HG03103 (cell line): ENCODE measurements at regions not wholly inside any gene's neighbourhood (a gene's known extent, or its start where the extent isn't known, plus 50 kb on each side); places are given as distances from the start of the nearest gene placed in this dataset.
"Not testable (repeated sequence)": the region's sequence is repeated elsewhere in the genome, so short reads cannot be mapped to it uniquely, and the experiment has no call there.

ENCODE experiments used
- ATAC-seq: cut with Tn5 transposase; IDR thresholded peaks from one replicate; pipeline ENCODE4 v1.9.1; 2021; ENCODE audit warnings: low read depth; ENCODE audit not compliant: unreplicated experiment

DNA sequence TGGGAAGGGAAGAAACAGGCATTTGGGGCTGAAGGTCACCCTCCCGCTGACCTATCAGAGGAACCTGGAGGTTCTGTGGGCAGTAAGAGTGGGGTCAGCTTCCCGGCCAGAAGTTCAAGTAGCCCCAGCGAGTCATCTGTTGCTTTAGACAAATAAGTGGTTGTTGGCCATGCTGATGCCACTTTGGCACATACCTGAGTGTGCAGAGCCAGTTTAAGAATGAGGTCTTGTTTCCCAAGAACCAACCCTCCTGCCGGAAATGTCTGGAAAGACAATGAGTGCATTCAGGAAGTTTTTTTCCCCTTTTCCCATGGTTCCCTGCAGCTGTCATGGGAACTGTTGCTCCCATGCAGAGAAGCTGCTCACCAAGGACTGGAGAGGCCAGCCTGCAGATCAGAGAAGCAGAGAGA is 166.7 kb downstream of the ZNF621 start:
- ATAC-seq = no peak

DNA sequence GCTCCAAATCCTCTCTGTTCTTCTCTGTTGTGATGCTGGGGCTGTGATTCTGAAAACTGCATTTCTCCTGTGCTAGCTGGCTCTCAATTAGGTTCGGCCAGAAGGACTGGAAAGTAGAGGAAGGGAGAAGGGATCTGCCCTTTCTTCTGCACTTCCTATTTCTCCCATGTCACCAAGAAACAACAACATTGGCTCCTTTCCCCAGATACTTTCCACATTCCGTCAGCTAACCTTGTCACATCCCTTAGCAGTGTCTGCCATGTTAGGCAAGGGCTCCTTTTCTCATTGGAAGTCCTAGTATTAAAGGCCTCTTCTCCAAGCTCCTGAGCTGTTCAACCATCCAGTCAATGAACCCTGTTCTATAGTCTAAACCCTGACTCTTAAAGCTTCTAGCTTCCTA is 171.1 kb downstream of the ZNF621 start:
- no peak for ATAC-seq

DNA sequence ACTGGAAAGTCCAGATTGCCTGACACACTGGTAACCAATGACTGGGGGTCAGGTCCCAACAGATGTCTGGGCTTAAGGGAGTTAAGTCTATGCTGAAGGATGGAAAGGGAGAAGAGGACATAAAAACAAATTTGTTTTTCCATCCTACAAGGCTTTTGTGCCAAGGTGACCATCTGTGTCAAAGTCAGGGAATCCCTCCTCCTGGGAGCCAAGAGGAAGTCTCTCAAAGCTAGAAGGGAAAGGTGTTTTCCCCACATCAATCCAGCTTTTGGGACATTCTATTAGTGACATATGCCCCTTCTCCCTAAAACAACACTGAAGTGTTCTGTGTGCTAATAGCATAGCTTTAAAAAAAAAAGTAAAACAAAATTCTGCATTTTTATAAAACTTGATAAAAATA is 173.9 kb downstream of the ZNF621 start:
- ATAC-seq = not testable (repeated sequence)

DNA sequence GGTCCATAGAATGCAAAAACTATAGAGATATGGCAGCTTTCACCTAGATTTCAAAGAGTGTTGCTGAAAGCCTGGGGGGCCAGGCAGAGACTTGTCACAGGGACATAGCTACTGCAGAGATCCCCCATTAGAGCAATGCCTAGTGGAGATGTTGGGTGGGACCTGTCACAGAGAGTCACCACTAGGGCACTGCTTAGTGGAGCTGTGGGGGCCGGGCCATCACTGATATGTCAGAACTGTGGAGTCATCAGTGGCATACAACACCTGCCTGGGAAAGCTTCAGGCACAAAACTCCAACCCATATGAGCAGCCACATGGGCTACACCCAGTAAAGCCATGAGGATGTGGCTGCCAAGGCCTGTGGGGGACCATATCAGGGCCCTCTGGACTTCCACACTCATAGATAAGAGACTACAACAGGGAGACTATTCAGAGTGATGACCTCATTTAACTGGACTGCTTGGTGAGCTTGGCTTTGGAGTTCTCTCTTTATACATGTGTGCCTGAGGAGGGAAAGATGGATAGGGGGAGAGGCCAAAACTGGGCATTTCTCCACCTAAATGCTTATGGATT is 176.3 kb downstream of the ZNF621 start:
- no peak for ATAC-seq

DNA sequence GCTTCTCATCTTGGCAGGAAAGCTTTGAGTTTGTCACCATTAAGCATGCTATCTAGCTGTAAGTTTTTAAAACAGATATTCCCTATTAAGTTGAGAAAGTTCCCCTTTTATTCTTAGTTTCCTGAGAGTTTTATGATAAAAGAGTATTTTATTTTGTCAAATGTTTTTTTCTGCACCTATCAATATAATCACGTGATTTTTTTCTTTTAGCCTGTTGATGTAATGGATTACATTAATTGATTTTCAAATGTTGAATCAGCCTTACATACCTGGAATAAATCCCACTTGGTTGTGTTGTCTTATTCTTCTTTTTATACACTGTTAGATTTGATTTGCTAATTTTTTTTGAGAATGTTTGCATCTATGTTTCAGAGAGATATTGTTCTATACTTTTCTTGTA is 179.5 kb downstream of the ZNF621 start:
- no peak for ATAC-seq

DNA sequence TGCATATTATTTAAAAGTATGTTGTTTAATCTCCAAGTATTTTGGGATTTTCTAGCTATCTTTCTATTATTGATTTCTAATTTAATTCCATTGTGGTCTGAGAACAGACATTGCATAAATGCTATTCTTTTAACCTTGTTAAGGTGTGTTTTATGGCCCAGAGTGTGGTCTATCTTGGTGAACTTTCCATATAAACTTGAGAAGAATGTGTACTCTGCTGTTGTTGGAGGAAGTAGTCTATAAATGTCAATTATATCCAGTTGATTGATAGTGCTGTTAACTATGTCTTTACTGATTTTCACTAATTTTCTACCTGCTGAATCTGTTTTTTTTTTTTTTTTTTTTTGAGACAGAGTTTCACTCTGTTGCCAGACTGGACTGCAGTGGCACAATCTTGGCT is 180.9 kb downstream of the ZNF621 start:
- ATAC-seq = no peak

DNA sequence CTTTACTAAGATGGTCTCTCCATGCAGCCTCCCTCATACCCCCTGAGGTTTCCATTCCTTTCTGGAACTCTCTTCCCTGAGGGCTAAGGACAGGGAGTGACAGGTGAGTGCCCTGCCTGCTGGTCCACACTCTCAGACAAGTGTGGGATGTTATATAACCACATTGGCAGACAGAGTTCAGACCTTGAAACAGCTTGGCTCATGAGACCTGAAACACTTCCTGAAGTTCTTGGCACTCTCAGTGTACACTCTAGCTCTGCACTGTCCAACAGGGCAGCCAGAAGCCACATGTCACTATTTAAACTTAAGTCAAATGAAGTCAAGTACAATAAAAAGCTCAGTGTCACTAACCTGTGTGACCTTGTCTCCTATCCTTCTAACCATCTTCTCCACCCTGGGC is 188.5 kb downstream of the ZNF621 start:
- no peak for ATAC-seq

DNA sequence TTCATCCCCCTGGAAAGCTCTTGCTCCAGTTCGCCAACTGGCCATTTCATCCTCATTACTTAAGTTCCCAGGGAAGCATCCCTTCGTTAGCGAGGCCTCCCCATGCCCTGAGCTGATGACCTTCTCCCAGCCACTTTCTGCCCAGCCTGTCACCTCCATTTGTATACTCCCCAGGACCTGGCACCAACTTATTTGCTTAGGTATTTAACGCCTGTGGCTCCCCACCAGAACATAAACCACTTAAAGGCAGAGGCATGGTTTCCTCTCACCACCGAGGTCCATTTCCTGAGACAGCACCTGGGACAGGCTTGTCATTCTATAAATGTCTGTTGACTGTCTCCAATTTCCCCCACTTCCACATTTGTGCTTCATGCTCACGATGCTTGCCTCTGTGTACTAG is 189.0 kb downstream of the ZNF621 start:
- ATAC-seq = no peak

DNA sequence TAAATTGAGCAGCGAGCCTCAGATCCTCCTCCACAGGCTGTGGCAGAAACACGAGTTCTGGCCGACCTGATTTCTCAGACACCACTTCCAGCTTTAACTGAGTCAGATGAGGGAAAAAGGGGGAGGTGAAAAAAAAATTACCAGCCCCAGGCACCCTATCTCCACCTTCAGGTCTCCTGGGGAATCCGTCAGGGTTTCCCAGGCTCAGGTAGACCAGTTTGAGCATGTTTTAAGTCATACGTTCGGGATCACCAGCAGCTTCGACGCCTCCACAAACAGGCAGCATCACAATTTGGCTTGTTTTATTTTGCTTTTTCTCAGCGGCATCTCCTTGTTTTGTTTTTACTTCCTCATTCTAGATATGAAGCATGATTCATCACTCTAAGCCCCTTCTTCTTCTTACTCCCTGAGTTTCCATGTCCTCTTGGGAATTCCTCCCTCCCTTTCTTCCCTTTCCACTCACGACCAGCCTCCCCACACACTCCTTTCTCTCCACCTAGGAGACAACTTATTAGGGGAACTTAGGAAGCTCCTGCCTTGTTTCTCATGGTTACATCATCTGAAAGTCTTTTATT is 190.1 kb downstream of the ZNF621 start:
- ATAC-seq = no peak

DNA sequence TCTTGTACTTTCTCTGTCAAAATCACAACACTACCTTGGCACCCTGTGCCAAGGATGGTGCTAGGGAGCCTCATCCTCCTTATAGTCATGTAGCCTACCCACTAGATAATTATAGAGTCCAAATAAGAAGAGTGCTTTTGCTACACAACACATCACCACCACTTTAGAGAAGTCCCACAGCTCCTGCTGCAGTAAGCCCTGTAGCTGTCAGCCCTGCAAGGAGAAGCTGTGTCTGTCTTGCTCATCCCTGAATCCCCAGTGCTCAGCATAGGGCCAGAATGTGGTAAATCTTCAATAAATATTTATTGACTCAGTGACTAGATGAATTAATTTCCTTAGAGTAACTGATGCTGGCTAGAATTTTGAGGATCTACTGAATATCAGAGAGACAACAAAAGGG is 190.8 kb downstream of the ZNF621 start:
- no peak for ATAC-seq

DNA sequence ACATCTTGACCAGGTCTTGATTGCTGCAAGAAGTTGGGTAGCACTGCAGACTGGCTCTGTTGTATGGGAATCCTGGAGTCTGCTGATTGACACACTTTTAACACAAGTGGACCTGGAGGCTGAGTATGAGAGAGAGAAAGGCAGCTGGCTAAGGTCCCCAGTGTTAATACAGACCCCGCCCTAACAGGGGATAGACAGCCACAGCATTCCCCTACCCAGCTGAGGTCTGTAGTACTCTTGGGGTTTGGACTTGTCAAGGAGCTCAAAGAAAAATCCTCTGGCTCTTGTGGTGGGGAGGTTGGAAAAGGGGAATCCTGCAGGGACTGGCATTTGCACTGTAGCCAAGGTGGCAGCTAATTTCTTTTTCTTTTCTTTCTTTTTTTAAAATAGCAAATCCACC is 192.7 kb downstream of the ZNF621 start:
- no peak for ATAC-seq

DNA sequence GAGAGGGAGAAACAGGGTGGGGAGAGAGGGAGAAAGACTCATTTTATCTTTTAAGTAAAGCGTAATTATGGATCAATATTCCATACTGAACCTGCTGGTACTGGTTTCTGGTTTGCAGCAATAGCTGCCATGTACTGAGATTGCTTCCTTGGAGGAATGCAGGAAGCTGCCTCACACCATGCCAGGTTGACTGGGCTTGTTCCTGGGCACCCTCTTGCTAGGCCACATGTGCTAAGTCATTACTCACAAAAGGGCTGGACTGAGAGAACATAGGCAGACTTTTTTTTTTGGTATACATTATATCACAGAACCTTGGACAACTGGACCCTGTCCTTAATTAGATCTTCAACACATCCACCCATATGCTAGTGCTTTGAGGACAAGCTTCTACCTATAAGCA is 193.4 kb downstream of the ZNF621 start:
- peak; percentile 10 for ATAC-seq

DNA sequence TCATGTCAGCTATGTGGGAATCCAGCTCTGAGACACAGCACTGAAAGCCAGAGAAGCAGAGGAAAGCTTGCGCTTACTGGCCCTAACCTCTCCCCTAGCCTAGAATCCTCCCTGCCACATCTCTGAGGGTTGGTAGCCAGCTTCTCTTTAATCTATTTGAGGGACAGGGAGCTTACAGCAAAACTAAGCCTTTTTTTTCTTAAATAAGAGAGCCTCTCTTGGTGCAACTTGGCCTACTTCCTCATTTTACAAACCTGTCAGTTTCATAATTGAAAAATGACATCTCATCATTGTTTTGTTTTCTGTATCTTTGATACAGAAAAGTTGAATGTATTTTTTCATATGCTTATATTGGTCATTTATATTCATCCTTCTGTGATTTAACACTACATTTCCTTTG is 193.9 kb downstream of the ZNF621 start:
- ATAC-seq = peak; percentile 88

DNA sequence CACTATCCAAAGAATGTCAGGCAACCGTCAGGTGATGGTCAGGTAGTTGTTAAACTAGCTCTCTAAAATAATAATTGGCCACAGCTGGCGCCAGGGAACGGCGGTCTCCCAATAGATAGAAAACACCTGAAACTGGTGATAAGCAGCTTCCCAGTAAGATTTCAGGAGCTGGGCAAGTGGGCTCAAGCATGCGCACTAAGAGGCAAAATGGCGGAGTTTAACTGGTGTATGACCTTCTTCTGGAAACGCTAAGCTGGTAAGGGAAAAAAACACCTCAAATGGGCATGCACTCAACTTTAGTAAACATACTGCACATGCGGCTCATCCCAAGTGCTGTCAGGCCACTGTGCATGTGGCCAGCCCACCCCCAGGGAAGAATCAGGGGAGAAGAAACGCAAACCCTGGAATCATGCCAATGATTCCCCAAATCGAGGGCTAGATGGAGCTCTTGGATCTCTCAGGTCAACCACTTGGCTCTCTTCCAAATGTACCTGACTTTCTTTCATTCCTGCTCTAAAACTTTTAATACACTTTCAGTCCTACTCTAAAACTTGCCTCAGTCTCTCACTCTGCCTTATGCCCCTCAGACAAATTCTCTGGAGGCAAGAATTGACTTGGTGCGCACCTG is 195.0 kb downstream of the ZNF621 start:
- no peak for ATAC-seq

DNA sequence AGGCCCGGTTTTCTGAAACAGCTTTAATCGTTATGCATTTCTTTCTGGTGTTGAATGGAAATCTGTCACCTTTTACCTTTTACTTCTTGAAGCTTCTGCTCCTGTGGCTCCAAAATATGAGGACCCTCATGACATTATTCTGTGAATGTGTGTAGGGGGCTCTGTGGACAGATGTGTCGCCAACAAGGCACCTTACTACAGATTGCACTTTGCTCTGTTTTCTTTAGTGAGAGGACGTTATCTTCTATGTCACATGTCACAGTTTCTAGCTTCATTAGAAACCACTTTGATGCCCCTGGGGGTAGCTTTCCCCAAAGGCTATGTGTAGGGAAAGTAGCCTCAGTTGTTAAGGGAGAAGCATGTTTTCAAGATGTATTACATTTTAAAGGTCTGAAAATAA is 195.6 kb downstream of the ZNF621 start:
- no peak for ATAC-seq

DNA sequence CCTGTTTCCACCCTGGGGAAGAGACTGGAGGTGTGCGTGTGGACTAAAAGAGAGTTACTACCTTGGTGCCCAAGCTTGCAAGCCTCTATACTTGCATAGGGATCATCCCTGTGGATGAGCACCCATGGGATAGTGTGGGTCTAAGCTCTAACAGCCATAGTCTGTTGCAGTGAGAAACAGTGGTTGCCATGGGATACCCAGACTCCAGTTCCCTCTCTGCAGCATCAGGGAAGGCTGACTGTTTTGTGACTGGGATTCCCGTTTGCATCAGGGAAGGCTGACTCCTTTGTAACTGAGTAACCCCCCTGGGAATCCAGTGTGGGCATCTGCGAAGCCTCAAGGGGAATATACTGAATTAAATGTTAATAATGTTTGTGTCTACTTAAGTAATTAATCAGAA is 196.1 kb downstream of the ZNF621 start:
- ATAC-seq = no peak

DNA sequence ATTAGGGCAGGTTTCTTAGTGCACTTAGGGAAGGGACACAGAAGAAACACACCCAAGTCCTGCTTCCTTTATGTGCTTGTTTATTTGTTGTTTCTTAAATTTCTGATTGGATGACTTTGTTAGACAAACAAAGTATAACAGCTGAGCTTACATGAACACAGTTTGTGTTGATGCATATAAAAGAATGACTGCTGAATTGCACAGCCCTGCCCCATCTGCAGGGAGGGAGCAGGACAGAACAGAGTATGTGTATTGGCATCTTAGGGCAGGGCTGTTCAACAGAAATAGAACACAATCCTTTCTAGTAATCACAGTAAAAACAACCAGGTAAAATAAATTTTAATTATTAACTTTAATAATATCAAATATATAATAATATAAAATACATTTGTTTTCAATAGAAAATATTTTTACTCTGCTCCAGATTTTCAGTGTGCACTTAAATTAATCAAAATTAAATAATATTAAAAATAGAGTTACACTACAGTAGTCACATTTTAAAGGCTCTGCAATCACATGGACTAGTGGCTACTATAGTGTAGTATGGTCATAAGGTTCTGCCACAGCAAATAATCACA is 198.4 kb downstream of the ZNF621 start:
- no peak for ATAC-seq

DNA sequence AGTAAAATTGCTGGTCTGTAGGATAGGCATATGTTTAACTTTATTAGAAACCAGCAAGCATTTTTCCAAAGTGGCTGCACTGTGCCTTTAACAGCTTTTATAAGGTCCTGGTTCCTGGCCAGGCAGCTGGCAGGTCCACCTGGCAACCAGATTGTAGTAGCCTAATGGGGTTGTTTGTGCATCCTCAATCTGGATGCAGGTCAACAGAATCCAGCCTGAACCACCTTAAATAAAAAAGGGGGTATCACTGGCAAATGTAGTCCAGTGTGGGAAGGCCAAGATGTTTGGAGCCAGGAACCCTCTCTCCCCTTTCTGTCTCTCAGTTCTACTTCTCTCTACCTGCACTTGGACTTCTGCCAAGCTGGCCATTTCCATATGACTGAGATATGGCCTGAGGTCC is 200.3 kb downstream of the ZNF621 start:
- ATAC-seq = no peak

DNA sequence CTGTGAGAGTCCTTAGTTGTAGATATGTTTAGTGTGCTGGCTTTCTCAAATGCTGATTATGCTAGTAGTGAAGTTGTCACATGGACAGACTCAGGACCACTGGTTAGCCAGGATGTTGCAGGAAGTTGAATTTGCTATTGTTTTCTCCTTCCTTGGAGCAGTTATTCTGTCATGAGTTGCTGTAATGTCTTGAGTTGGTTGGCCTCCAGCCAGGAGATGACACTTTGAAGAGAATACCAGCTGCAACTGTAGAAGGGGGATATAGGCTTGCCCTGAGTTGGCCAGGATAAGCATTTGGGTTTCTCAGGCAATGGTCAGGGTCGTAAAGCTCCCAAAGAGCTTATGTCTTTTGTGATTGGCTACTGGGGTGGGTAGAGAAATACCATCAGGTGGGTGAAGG is 206.7 kb downstream of the ZNF621 start:
- no peak for ATAC-seq

DNA sequence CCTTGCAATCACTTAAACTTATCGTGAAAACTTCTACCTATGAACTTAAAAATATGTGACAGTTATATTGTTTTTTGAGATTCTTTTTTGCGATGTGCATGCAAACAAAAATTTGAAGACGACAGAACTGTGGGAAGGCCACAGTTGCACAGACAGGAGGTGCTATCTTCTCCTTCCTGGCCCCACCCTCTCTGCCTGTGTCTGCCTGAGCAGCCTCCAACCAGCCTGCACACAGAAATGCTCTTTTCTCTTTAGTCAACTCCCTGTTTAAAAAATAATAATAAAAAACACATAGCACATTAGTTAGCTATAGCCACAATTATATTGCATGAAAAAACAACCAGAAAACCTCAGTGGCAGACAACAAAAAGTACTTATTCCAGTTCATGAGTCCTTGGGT is 212.2 kb downstream of the ZNF621 start:
- no peak for ATAC-seq

DNA sequence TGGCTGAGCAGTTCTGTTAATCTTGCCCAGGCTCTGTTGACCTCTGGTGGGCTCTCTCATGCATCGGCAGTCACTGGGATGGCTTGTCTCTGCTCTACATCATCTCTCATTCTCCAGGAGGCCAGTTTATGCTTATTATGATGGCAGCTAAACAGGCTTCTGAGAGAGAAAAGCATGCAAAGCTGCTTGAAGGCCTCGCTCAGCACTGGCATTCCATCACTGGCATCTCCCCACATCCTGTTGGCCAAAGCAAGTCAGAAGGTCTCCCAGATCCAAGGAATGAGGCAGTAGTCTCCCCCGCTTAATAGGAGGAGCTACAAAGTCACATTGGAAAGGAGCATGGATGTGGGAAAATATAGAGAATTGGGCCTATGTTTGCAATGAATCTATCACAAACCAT is 212.6 kb downstream of the ZNF621 start:
- ATAC-seq = no peak

DNA sequence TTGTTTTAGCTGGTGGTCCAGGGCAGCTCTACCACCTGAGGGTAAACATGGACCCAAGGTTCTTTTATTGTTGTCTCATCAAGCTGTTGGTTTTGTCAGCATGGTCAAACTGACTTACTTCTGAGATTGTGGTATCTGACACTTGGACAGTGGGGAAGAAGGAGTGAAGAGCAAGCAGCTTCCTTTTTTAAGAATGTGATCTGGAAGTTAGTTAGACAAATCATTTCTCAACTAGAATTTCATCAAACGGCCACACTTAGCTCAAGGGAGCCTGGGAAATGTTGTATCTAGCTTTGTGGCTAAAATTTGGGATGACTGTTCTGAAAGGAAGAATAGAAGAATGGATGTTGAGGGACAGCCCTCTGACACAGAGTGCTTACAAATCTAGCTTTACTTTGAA is 215.2 kb downstream of the ZNF621 start:
- ATAC-seq = no peak
